ENCODE measurements at regions not wholly inside any gene's neighbourhood (a gene's known extent, or its start where the extent isn't known, plus 50 kb on each side); places are given as distances from the start of the nearest gene placed in this dataset.

- no peak overlapping the region for H3K27ac Mint-ChIP-seq
- H3K27me3 Mint-ChIP-seq = peaks cover 4 to 11% of the 10 kb centered on the region in 2 donors
- peaks cover 0 to 2% (median 0%) of the 10 kb centered on the region in 8 donors for H3K9me3 Mint-ChIP-seq
- CTCF ChIA-PET (ENCODE audit: partially characterized antibody) = no interaction called here
- no peaks in the 10 kb centered on the region for H3K9me3 ChIP-seq (ENCODE audit: control insufficient read depth in 1 of 2, low read length in 2 of 2)
- no peak overlapping the region for H3K4me3 Mint-ChIP-seq
- DNase-seq = no peak
- POLR2A ChIA-PET (ENCODE audit: partially characterized antibody) = no interaction called here
- H3K27ac ChIP-seq (ENCODE audit: low read depth, low read length) = no peak overlapping the region
- no peaks in the 10 kb centered on the region for H3K27me3 ChIP-seq (ENCODE audit: insufficient read depth, low read length)
- H3K36me3 Mint-ChIP-seq = no peaks in the 10 kb centered on the region
- no peak overlapping the region for H3K4me3 ChIP-seq (ENCODE audit: low read length in 2 of 2)
- no peaks in the 10 kb centered on the region for H3K36me3 ChIP-seq (ENCODE audit: insufficient read depth, low read length)
- intact Hi-C loops (cut with micrococcal nuclease) = no loop called here
- H3K4me1 Mint-ChIP-seq = peaks cover 0 to 3% (median 0%) of the 10 kb centered on the region in 4 donors
- H3K4me1 ChIP-seq (ENCODE audit: insufficient read depth, low read length) = no peaks in the 10 kb centered on the region
Measured at GRCh38 chr4:18321956-18322530, 300.5 kb upstream of the LCORL start.

GRCh38 chr4:18319431-18319830 lies 297.9 kb upstream of the LCORL start:
- Mint-ChIP-seq H3K4me3 (no peak overlapping the region), H3K9me3 (peaks cover 0 to 2% (median 0%) of the 10 kb centered on the region in 8 donors), H3K27me3 (peaks cover 4 to 15% of the 10 kb centered on the region in 2 donors), H3K27ac (no peak overlapping the region), H3K4me1 (peaks cover 0 to 3% (median 0%) of the 10 kb centered on the region in 4 donors), H3K36me3 (no peaks in the 10 kb centered on the region)
- H3K9me3 ChIP-seq (ENCODE audit: control insufficient read depth in 1 of 2, low read length in 2 of 2) = no peaks in the 10 kb centered on the region
- DNase-seq = no peak
- no peaks in the 10 kb centered on the region for H3K4me1 ChIP-seq (ENCODE audit: insufficient read depth, low read length)
- no peaks in the 10 kb centered on the region for H3K36me3 ChIP-seq (ENCODE audit: insufficient read depth, low read length)
- H3K27ac ChIP-seq (ENCODE audit: low read depth, low read length) = no peak overlapping the region
- intact Hi-C loops (cut with micrococcal nuclease) = no loop called here
- no peaks in the 10 kb centered on the region for H3K27me3 ChIP-seq (ENCODE audit: insufficient read depth, low read length)
- ChIA-PET CTCF (ENCODE audit: partially characterized antibody) (no interaction called here), POLR2A (ENCODE audit: partially characterized antibody) (no interaction called here)
- H3K4me3 ChIP-seq (ENCODE audit: low read length in 2 of 2) = no peak overlapping the region

- ChIA-PET CTCF (ENCODE audit: partially characterized antibody) (no interaction called here), POLR2A (ENCODE audit: partially characterized antibody) (no interaction called here)
- Mint-ChIP-seq H3K4me1 (peaks cover 0 to 3% (median 0%) of the 10 kb centered on the region in 4 donors), H3K4me3 (no peak overlapping the region), H3K9me3 (peaks cover 0 to 2% (median 0%) of the 10 kb centered on the region in 8 donors), H3K36me3 (no peaks in the 10 kb centered on the region), H3K27ac (no peak overlapping the region), H3K27me3 (peaks cover 2 to 12% of the 10 kb centered on the region in 2 donors)
- Histone ChIP-seq H3K27me3 (ENCODE audit: insufficient read depth, low read length) (no peaks in the 10 kb centered on the region), H3K9me3 (ENCODE audit: control insufficient read depth in 1 of 2, low read length in 2 of 2) (no peaks in the 10 kb centered on the region), H3K4me3 (ENCODE audit: low read length in 2 of 2) (no peak overlapping the region), H3K27ac (ENCODE audit: low read depth, low read length) (no peak overlapping the region), H3K36me3 (ENCODE audit: insufficient read depth, low read length) (no peaks in the 10 kb centered on the region), H3K4me1 (ENCODE audit: insufficient read depth, low read length) (no peaks in the 10 kb centered on the region)
- DNase-seq = no peak
- intact Hi-C loops (cut with micrococcal nuclease) = no loop called here
Measured at GRCh38 chr4:18318682-18319388, 297.3 kb upstream of the LCORL start.

GRCh38 chr4:18314731-18315130 lies 293.2 kb upstream of the LCORL start:
- POLR2A ChIA-PET (ENCODE audit: partially characterized antibody) = no interaction called here
- Histone ChIP-seq H3K36me3 (ENCODE audit: insufficient read depth, low read length) (no peaks in the 10 kb centered on the region), H3K27ac (ENCODE audit: low read depth, low read length) (no peak overlapping the region), H3K27me3 (ENCODE audit: insufficient read depth, low read length) (no peaks in the 10 kb centered on the region), H3K9me3 (ENCODE audit: control insufficient read depth in 1 of 2, low read length in 2 of 2) (no peaks in the 10 kb centered on the region), H3K4me3 (ENCODE audit: low read length in 2 of 2) (no peak overlapping the region), H3K4me1 (ENCODE audit: insufficient read depth, low read length) (no peaks in the 10 kb centered on the region)
- no peak for DNase-seq
- Mint-ChIP-seq H3K9me3 (peaks cover 0 to 2% (median under 1%) of the 10 kb centered on the region in 8 donors), H3K4me1 (peaks cover 0 to 3% (median 0%) of the 10 kb centered on the region in 4 donors), H3K4me3 (no peak overlapping the region), H3K27ac (no peak overlapping the region), H3K36me3 (no peaks in the 10 kb centered on the region), H3K27me3 (peaks cover 2 to 10% of the 10 kb centered on the region in 2 donors)
- CTCF ChIA-PET (ENCODE audit: partially characterized antibody) = no interaction called here
- intact Hi-C loops (cut with micrococcal nuclease) = no loop called here

GRCh38 chr4:18297684-18298083 lies 276.1 kb upstream of the LCORL start:
- H3K9me3 ChIP-seq (ENCODE audit: control insufficient read depth in 1 of 2, low read length in 2 of 2) = no peaks in the 10 kb centered on the region
- no peaks in the 10 kb centered on the region for H3K36me3 Mint-ChIP-seq
- POLR2A ChIA-PET (ENCODE audit: partially characterized antibody) = no interaction called here
- H3K9me3 Mint-ChIP-seq = no peaks in the 10 kb centered on the region
- H3K4me1 Mint-ChIP-seq = no peaks in the 10 kb centered on the region
- no peak overlapping the region for H3K4me3 ChIP-seq (ENCODE audit: low read length in 2 of 2)
- H3K4me3 Mint-ChIP-seq = no peak overlapping the region
- CTCF ChIA-PET (ENCODE audit: partially characterized antibody) = no interaction called here
- peaks cover 0 to 2% of the 10 kb centered on the region in 2 donors for H3K27me3 Mint-ChIP-seq
- H3K27ac Mint-ChIP-seq = no peak overlapping the region
- intact Hi-C loops (cut with micrococcal nuclease) = no loop called here
- H3K27ac ChIP-seq (ENCODE audit: low read depth, low read length) = no peak overlapping the region
- H3K36me3 ChIP-seq (ENCODE audit: insufficient read depth, low read length) = no peaks in the 10 kb centered on the region
- no peaks in the 10 kb centered on the region for H3K4me1 ChIP-seq (ENCODE audit: insufficient read depth, low read length)
- no peak for DNase-seq
- H3K27me3 ChIP-seq (ENCODE audit: insufficient read depth, low read length) = no peaks in the 10 kb centered on the region

- Histone ChIP-seq H3K4me1 (ENCODE audit: insufficient read depth, low read length) (no peaks in the 10 kb centered on the region), H3K27ac (ENCODE audit: low read depth, low read length) (no peak overlapping the region), H3K36me3 (ENCODE audit: insufficient read depth, low read length) (no peaks in the 10 kb centered on the region), H3K4me3 (ENCODE audit: low read length in 2 of 2) (no peak overlapping the region), H3K9me3 (ENCODE audit: control insufficient read depth in 1 of 2, low read length in 2 of 2) (no peaks in the 10 kb centered on the region), H3K27me3 (ENCODE audit: insufficient read depth, low read length) (no peaks in the 10 kb centered on the region)
- peaks cover 0 to 4% (median 0%) of the 10 kb centered on the region in 8 donors for H3K9me3 Mint-ChIP-seq
- H3K27me3 Mint-ChIP-seq = peaks cover 2% of the 10 kb centered on the region in 2 donors
- no peak overlapping the region for H3K27ac Mint-ChIP-seq
- no peak overlapping the region for H3K4me3 Mint-ChIP-seq
- POLR2A ChIA-PET (ENCODE audit: partially characterized antibody) = no interaction called here
- intact Hi-C loops (cut with micrococcal nuclease) = no loop called here
- no peak for DNase-seq
- H3K4me1 Mint-ChIP-seq = peaks cover 0 to 2% (median 0%) of the 10 kb centered on the region in 4 donors
- no peaks in the 10 kb centered on the region for H3K36me3 Mint-ChIP-seq
- CTCF ChIA-PET (ENCODE audit: partially characterized antibody) = no interaction called here
Measured at GRCh38 chr4:18296411-18296810, 274.9 kb upstream of the LCORL start.

- no peaks in the 10 kb centered on the region for H3K9me3 ChIP-seq (ENCODE audit: control insufficient read depth in 1 of 2, low read length in 2 of 2)
- H3K27ac ChIP-seq (ENCODE audit: low read depth, low read length) = no peak overlapping the region
- no peaks in the 10 kb centered on the region for H3K27me3 ChIP-seq (ENCODE audit: insufficient read depth, low read length)
- H3K4me3 ChIP-seq (ENCODE audit: low read length in 2 of 2) = no peak overlapping the region
- intact Hi-C loops (cut with micrococcal nuclease) = no loop called here
- H3K36me3 ChIP-seq (ENCODE audit: insufficient read depth, low read length) = no peaks in the 10 kb centered on the region
- no peaks in the 10 kb centered on the region for H3K36me3 Mint-ChIP-seq
- no peaks in the 10 kb centered on the region for H3K4me1 ChIP-seq (ENCODE audit: insufficient read depth, low read length)
- H3K9me3 Mint-ChIP-seq = peaks cover 0 to 4% (median 0%) of the 10 kb centered on the region in 8 donors
- no peak overlapping the region for H3K27ac Mint-ChIP-seq
- peaks cover 0 to 2% (median under 1%) of the 10 kb centered on the region in 4 donors for H3K4me1 Mint-ChIP-seq
- no peak for DNase-seq
- H3K27me3 Mint-ChIP-seq = peaks cover 2 to 4% of the 10 kb centered on the region in 2 donors
- POLR2A ChIA-PET (ENCODE audit: partially characterized antibody) = no interaction called here
- H3K4me3 Mint-ChIP-seq = no peak overlapping the region
- CTCF ChIA-PET (ENCODE audit: partially characterized antibody) = no interaction called here
Measured at GRCh38 chr4:18294846-18295245, 273.3 kb upstream of the LCORL start.

Measured in CD4-positive, alpha-beta memory T cell (primary cell).